ENCODE measurements at regions not wholly inside any gene's neighbourhood (a gene's known extent, or its start where the extent isn't known, plus 50 kb on each side); places are given as distances from the start of the nearest gene placed in this dataset.

GRCh38 chr11:127677660-127678425 is 677.3 kb upstream of the KIRREL3 start (continued):
- TF ChIP-seq CTCF (IDR thresholded peaks at IDR 0.05 in 2 of 3, conservative IDR thresholded peaks at IDR 0.05 in 1 of 3; ENCODE audit: control insufficient read depth in 2 of 3, extremely low read depth in 1 of 3, insufficient read depth in 1 of 3, low read depth in 3 of 3, low read length in 3 of 3) (no peak), ZBTB4 (CRISPR knock-in tag; IDR thresholded peaks at IDR 0.05) (no peak), SREBF2 (IDR thresholded peaks at IDR 0.05; ENCODE audit: low read length) (no peak), ZBTB40 (IDR thresholded peaks at IDR 0.05; ENCODE audit: borderline replicate concordance) (no peak), POLR2A (IDR thresholded peaks at IDR 0.05; ENCODE audit: low read depth, low read length) (no peak)

Data from GM12878 (cell line).